GM21526 (cell line): ENCODE measurements at regions not wholly inside any gene's neighbourhood (a gene's known extent, or its start where the extent isn't known, plus 50 kb on each side); places are given as distances from the start of the nearest gene placed in this dataset.
"Not testable (repeated sequence)": the region's sequence is repeated elsewhere in the genome, so short reads cannot be mapped to it uniquely, and the experiment has no call there.

Experiments used
- ATAC-seq: cut with Tn5 transposase; IDR thresholded peaks from one replicate; pipeline ENCODE4 v1.9.1; 2021; ENCODE audit warnings: moderate library complexity; ENCODE audit not compliant: unreplicated experiment, low FRiP score

GRCh38 chr1:143785883-143786282 lies 185.9 kb downstream of the FAM72C start:
- not testable (repeated sequence) for ATAC-seq

GRCh38 chr1:143784239-143784882 lies 187.4 kb downstream of the FAM72C start:
- not testable (repeated sequence) for ATAC-seq

- ATAC-seq = not testable (repeated sequence)
Observed at GRCh38 chr1:143778178-143778577, 193.6 kb downstream of the FAM72C start.

GRCh38 chr1:143764831-143765230 lies 207.0 kb downstream of the FAM72C start:
- not testable (repeated sequence) for ATAC-seq

GRCh38 chr1:143760366-143760765 lies 211.4 kb downstream of the FAM72C start:
- not testable (repeated sequence) for ATAC-seq

- ATAC-seq = not testable (repeated sequence)
Observed at GRCh38 chr1:143755961-143756360, 215.8 kb downstream of the FAM72C start.

GRCh38 chr1:143748906-143749305 lies 222.9 kb downstream of the FAM72C start:
- no peak for ATAC-seq

- ATAC-seq = no peak
Observed at GRCh38 chr1:143736562-143736961, 235.2 kb downstream of the FAM72C start.

- no peak for ATAC-seq
Observed at GRCh38 chr1:143735764-143736461, 235.9 kb downstream of the FAM72C start.

- ATAC-seq = not testable (repeated sequence)
Observed at GRCh38 chr1:143734261-143734660, 237.5 kb downstream of the FAM72C start.

GRCh38 chr1:143730890-143731289 lies 240.9 kb downstream of the FAM72C start:
- not testable (repeated sequence) for ATAC-seq

- peak; percentile 67 for ATAC-seq
Observed at GRCh38 chr1:143729449-143730111, 242.2 kb downstream of the FAM72C start.

- peak; percentile 95 for ATAC-seq
Observed at GRCh38 chr1:143728802-143729448, 242.9 kb downstream of the FAM72C start.

- ATAC-seq = no peak
Observed at GRCh38 chr1:143727263-143727662, 244.5 kb downstream of the FAM72C start.

- no peak for ATAC-seq
Observed at GRCh38 chr1:143721024-143721373, 250.8 kb downstream of the FAM72C start.

- ATAC-seq = no peak
Observed at GRCh38 chr1:143720087-143721023, 251.4 kb downstream of the FAM72C start.

- ATAC-seq = no peak
Observed at GRCh38 chr1:143718524-143718923, 253.3 kb downstream of the FAM72C start.

- no peak for ATAC-seq
Observed at GRCh38 chr1:143718021-143718420, 253.8 kb downstream of the FAM72C start.

- no peak for ATAC-seq
Observed at GRCh38 chr1:143717434-143717833, 254.4 kb downstream of the FAM72C start.

GRCh38 chr1:143714913-143715312 lies 256.9 kb downstream of the FAM72C start:
- not testable (repeated sequence) for ATAC-seq
